SK-N-SH treated with all-trans-retinoic acid at 6 μM for 48 hours (cell line): ENCODE measurements at regions not wholly inside any gene's neighbourhood (a gene's known extent, or its start where the extent isn't known, plus 50 kb on each side); places are given as distances from the start of the nearest gene placed in this dataset.

ENCODE experiments used
- BACH2 ChIP-seq: fragments of 250-450 bp; sonication (Bioruptor Pico); IDR thresholded peaks from 2 replicates; pipeline ENCODE4 v1.9.0; 2021; ENCODE audit warnings: mild to moderate bottlenecking, borderline replicate concordance
- GLIS3 ChIP-seq: fragments of 250-450 bp; sonication (Bioruptor Pico); IDR thresholded peaks from 2 replicates; pipeline ENCODE4 v1.5.0; 2020; ENCODE audit warnings: mild to moderate bottlenecking, moderate library complexity
- ISL1 ChIP-seq: fragments of 250-450 bp; sonication (Bioruptor Pico); IDR thresholded peaks from 2 replicates; pipeline ENCODE4 v2.1.2; 2022; ENCODE audit warnings: mild to moderate bottlenecking, moderate library complexity
- OSR1 ChIP-seq: fragments of 250-450 bp; sonication (Bioruptor Pico); IDR thresholded peaks from 2 replicates; pipeline ENCODE4 v1.8.0; 2022; ENCODE audit warnings: moderate library complexity, mild to moderate bottlenecking, inconsistent platforms
- SNAI2 ChIP-seq: fragments of 250-450 bp; sonication (Bioruptor Pico); IDR thresholded peaks from 2 replicates; pipeline ENCODE4 v1.5.0; 2020; ENCODE audit warnings: mild to moderate bottlenecking, moderate library complexity
- TOX ChIP-seq: fragments of 250-450 bp; sonication (Bioruptor Pico); IDR thresholded peaks from 2 replicates; pipeline ENCODE4 v1.8.0; 2021; ENCODE audit warnings: mild to moderate bottlenecking, moderate library complexity, borderline replicate concordance
- ZC3H10 ChIP-seq: fragments of 250-450 bp; sonication (Bioruptor Pico); IDR thresholded peaks from 2 replicates; pipeline ENCODE4 v1.5.1; 2021; ENCODE audit warnings: mild to moderate bottlenecking, moderate library complexity
- ZFP3 ChIP-seq: fragments of 250-450 bp; sonication (Bioruptor Pico); IDR thresholded peaks from 2 replicates; pipeline ENCODE4 v1.5.0; 2020; ENCODE audit warnings: mild to moderate bottlenecking, moderate library complexity
- ZNF565 ChIP-seq: fragments of 450-650 bp; formaldehyde crosslinking; conservative IDR thresholded peaks from 2 replicates; pipeline ENCODE4 v1.5.0; 2020; ENCODE audit warnings: low read depth, mild to moderate bottlenecking, moderate library complexity
- ZNF70 ChIP-seq: fragments of 450-650 bp; formaldehyde crosslinking; IDR thresholded peaks from 2 replicates; pipeline ENCODE4 v1.5.0; 2020; ENCODE audit warnings: mild to moderate bottlenecking, moderate library complexity
- ZNF8 ChIP-seq: fragments of 450-650 bp; formaldehyde crosslinking; IDR thresholded peaks from 2 replicates; pipeline ENCODE4 v1.5.0; 2020; ENCODE audit warnings: mild to moderate bottlenecking, moderate library complexity
- TF ChIP-seq, protein P1 (sequence below): fragments of 250-450 bp; sonication (Bioruptor Pico); IDR thresholded peaks from 2 replicates; pipeline ENCODE4 v1.8.0; 2020; ENCODE audit warnings: mild to moderate bottlenecking, moderate library complexity, borderline replicate concordance
- TF ChIP-seq, protein P2 (sequence below): fragments of 250-450 bp; sonication (Bioruptor Pico); IDR thresholded peaks from 2 replicates; pipeline ENCODE4 v1.5.1; 2020; ENCODE audit warnings: low read depth, mild to moderate bottlenecking, moderate library complexity
- TF ChIP-seq, protein P3 (sequence below): fragments of 250-450 bp; sonication (Bioruptor Pico); IDR thresholded peaks from 2 replicates; pipeline ENCODE4 v1.5.1; 2021; ENCODE audit warnings: mild to moderate bottlenecking, moderate library complexity

DNA sequence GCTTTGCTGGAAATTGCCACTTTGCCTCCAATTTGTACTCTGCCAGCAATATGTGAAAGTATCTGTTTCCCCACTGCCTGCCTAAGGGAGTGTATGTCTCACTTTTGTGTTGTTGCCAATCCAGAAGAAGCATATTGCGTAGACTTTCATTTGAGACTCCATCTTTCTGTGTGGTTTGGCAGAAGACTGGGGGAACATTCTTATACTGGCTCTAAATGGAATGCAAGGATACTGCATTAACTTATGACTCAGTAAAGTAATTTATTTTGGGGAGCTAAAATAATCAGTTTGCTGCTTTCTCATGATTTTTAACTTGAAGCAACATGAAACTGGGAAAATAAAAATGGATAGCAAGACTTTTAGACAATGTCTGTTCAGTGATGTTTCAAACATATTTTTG is 107.7 kb upstream of the TMPRSS2 start:
- no peak for TF ChIP-seq OSR1 (CRISPR knock-in tag)
- no peak for TF ChIP-seq SNAI2 (CRISPR knock-in tag)
- no peak for TF ChIP-seq ZNF565 (CRISPR knock-in tag)
- TF ChIP-seq, protein P1, sequence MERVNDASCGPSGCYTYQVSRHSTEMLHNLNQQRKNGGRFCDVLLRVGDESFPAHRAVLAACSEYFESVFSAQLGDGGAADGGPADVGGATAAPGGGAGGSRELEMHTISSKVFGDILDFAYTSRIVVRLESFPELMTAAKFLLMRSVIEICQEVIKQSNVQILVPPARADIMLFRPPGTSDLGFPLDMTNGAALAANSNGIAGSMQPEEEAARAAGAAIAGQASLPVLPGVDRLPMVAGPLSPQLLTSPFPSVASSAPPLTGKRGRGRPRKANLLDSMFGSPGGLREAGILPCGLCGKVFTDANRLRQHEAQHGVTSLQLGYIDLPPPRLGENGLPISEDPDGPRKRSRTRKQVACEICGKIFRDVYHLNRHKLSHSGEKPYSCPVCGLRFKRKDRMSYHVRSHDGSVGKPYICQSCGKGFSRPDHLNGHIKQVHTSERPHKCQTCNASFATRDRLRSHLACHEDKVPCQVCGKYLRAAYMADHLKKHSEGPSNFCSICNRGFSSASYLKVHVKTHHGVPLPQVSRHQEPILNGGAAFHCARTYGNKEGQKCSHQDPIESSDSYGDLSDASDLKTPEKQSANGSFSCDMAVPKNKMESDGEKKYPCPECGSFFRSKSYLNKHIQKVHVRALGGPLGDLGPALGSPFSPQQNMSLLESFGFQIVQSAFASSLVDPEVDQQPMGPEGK: no peak
- no peak for TF ChIP-seq ZFP3 (CRISPR knock-in tag)
- TF ChIP-seq TOX (CRISPR knock-in tag): peak; percentile 76; the same call in 1 of the 2 replicates
- no peak for TF ChIP-seq BACH2 (CRISPR knock-in tag)
- no peak for TF ChIP-seq ZC3H10 (CRISPR knock-in tag)
- TF ChIP-seq, protein P2, sequence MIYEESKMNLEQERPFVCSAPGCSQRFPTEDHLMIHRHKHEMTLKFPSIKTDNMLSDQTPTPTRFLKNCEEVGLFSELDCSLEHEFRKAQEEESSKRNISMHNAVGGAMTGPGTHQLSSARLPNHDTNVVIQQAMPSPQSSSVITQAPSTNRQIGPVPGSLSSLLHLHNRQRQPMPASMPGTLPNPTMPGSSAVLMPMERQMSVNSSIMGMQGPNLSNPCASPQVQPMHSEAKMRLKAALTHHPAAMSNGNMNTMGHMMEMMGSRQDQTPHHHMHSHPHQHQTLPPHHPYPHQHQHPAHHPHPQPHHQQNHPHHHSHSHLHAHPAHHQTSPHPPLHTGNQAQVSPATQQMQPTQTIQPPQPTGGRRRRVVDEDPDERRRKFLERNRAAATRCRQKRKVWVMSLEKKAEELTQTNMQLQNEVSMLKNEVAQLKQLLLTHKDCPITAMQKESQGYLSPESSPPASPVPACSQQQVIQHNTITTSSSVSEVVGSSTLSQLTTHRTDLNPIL (CRISPR knock-in tag): no peak
- no peak for TF ChIP-seq ZNF70 (CRISPR knock-in tag)
- TF ChIP-seq, protein P3, sequence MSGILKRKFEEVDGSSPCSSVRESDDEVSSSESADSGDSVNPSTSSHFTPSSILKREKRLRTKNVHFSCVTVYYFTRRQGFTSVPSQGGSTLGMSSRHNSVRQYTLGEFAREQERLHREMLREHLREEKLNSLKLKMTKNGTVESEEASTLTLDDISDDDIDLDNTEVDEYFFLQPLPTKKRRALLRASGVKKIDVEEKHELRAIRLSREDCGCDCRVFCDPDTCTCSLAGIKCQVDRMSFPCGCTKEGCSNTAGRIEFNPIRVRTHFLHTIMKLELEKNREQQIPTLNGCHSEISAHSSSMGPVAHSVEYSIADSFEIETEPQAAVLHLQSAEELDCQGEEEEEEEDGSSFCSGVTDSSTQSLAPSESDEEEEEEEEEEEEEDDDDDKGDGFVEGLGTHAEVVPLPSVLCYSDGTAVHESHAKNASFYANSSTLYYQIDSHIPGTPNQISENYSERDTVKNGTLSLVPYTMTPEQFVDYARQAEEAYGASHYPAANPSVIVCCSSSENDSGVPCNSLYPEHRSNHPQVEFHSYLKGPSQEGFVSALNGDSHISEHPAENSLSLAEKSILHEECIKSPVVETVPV: no peak
- no peak for TF ChIP-seq GLIS3
- peak; percentile 73 for TF ChIP-seq ISL1 (CRISPR knock-in tag)
- TF ChIP-seq ZNF8 (CRISPR knock-in tag): no peak
